Liver (tissue), 8 donors: ENCODE measurements at regions not wholly inside any gene's neighbourhood (a gene's known extent, or its start where the extent isn't known, plus 50 kb on each side); places are given as distances from the start of the nearest gene placed in this dataset.

Source experiments
- DNase-seq: peaks from one replicate; pipeline ENCODE4 v3.0.0-alpha.2; 2017; ENCODE audit warnings: low spot score
- H3K27ac ChIP-seq, 2 donors: one replicate each; pipeline ENCODE4 v1.7.0; 2013; ENCODE audit warnings: inconsistent platforms in 2 of 2, low read length in 2 of 2, control low read depth in 1 of 2, low read depth in 1 of 2, mild to moderate bottlenecking in 1 of 2
- H3K27me3 ChIP-seq, 4 donors: one replicate each; pipeline versions ENCODE4 v1.6.1 to v1.7.0; 2013; ENCODE audit warnings: low read length in 3 of 4, inconsistent platforms in 1 of 4, mild to moderate bottlenecking in 1 of 4, moderate library complexity in 1 of 4; ENCODE audit not compliant: control insufficient read depth in 4 of 4, insufficient read depth in 4 of 4
- H3K36me3 ChIP-seq, 4 donors: one replicate each; pipeline versions ENCODE4 v1.6.1 to v1.7.0; 2013; ENCODE audit warnings: low read length in 3 of 4, mild to moderate bottlenecking in 3 of 4, low read depth in 1 of 4, moderate library complexity in 1 of 4; ENCODE audit not compliant: control insufficient read depth in 4 of 4, insufficient read depth in 3 of 4
- H3K4me1 ChIP-seq, 4 donors: one replicate each; pipeline versions ENCODE4 v1.6.1 to v1.7.0; 2013; ENCODE audit warnings: low read length in 3 of 4, mild to moderate bottlenecking in 3 of 4, moderate library complexity in 1 of 4; ENCODE audit not compliant: control insufficient read depth in 4 of 4, insufficient read depth in 4 of 4
- H3K4me3 ChIP-seq, 3 donors: one replicate each; pipeline versions ENCODE4 v1.6.1 to v1.7.0; 2013; ENCODE audit warnings: low read length in 3 of 3, control low read depth in 1 of 3, low read depth in 1 of 3, mild to moderate bottlenecking in 1 of 3
- H3K9ac ChIP-seq, 2 donors: one replicate each; pipeline ENCODE4 v1.7.0; 2013; ENCODE audit warnings: low read length in 2 of 2, mild to moderate bottlenecking in 2 of 2, moderate library complexity in 2 of 2, control low read depth in 1 of 2, low read depth in 1 of 2
- H3K9me3 ChIP-seq, 4 donors: one replicate each; pipeline versions ENCODE4 v1.6.1 to v1.7.0; 2013; ENCODE audit warnings: low read length in 3 of 4; ENCODE audit not compliant: control insufficient read depth in 4 of 4
- FOXA1 ChIP-seq: IDR thresholded peaks from 2 replicates; pipeline ENCODE4 v1.6.1; 2016; ENCODE audit warnings: antibody characterized with exemption
- FOXA2 ChIP-seq: IDR thresholded peaks from 2 replicates; pipeline ENCODE4 v1.6.1; 2016; ENCODE audit warnings: antibody characterized with exemption
- GABPA ChIP-seq, 2 donors: IDR thresholded peaks in 1 of 2; conservative IDR thresholded peaks in 1 of 2; 2 replicates each; pipeline ENCODE4 v1.6.1; 2016; ENCODE audit warnings: antibody characterized with exemption in 2 of 2, mild to moderate bottlenecking in 1 of 2, moderate library complexity in 1 of 2
- HNF4A ChIP-seq, 2 donors: conservative IDR thresholded peaks; 2 replicates each; pipeline ENCODE4 v1.6.1; 2016; ENCODE audit warnings: antibody characterized with exemption in 2 of 2, mild to moderate bottlenecking in 2 of 2
- HNF4G ChIP-seq: IDR thresholded peaks from 2 replicates; pipeline ENCODE4 v1.6.1; 2016; ENCODE audit warnings: antibody characterized with exemption
- JUND ChIP-seq, 2 donors: IDR thresholded peaks; 2 replicates each; pipeline ENCODE4 v1.6.1; 2016; ENCODE audit warnings: antibody characterized with exemption in 2 of 2
- NR2F2 ChIP-seq: IDR thresholded peaks from 2 replicates; pipeline ENCODE4 v1.6.1; 2016; ENCODE audit warnings: antibody characterized with exemption
- RAD21 ChIP-seq, 2 donors: IDR thresholded peaks; 2 replicates each; pipeline ENCODE4 v1.6.1; 2016; ENCODE audit warnings: antibody characterized with exemption in 2 of 2, mild to moderate bottlenecking in 2 of 2
- SP1 ChIP-seq: IDR thresholded peaks from 2 replicates; pipeline ENCODE4 v1.6.1; 2018; ENCODE audit warnings: antibody characterized with exemption, mild to moderate bottlenecking
- TAF1 ChIP-seq: conservative IDR thresholded peaks from 2 replicates; pipeline ENCODE4 v1.6.1; 2016; ENCODE audit warnings: antibody characterized with exemption, mild to moderate bottlenecking
- YY1 ChIP-seq: IDR thresholded peaks from 2 replicates; pipeline ENCODE4 v1.6.1; 2016; ENCODE audit warnings: antibody characterized with exemption, mild to moderate bottlenecking
- WGBS: extraction: QIAGEN DNeasy Blood & Tissue Kit; methylation state at CpG from one replicate; pipeline ENCODE4 v1.1.7; 2013; 5-methylcytosine and 5-hydroxymethylcytosine counted together
- TF ChIP-seq, protein P1 (sequence below): fragments of 150-350 bp; IDR thresholded peaks from 2 replicates; pipeline ENCODE4 v1.5.1; 2017; ENCODE audit warnings: improper control_type of control experiment, low read depth, low read length; ENCODE audit not compliant: missing input control
- TF ChIP-seq, protein P2 (sequence below): IDR thresholded peaks from 2 replicates; pipeline ENCODE4 v1.6.1; 2016; ENCODE audit warnings: antibody characterized with exemption, mild to moderate bottlenecking
- TF ChIP-seq, protein P3 (sequence below): IDR thresholded peaks from 2 replicates; pipeline ENCODE4 v1.6.1; 2016; ENCODE audit warnings: antibody characterized with exemption
- TF ChIP-seq, protein P4 (sequence below): IDR thresholded peaks from 2 replicates; pipeline ENCODE4 v1.6.1; 2016; ENCODE audit warnings: antibody characterized with exemption
- TF ChIP-seq, protein P5 (sequence below): IDR thresholded peaks from 2 replicates; pipeline ENCODE4 v1.6.1; 2016; ENCODE audit warnings: antibody characterized with exemption
- donor health status: healthy.
- donor health status: healthy.
- donor health status: healthy.
- donor health status: healthy.
- donor health status: healthy.

DNA sequence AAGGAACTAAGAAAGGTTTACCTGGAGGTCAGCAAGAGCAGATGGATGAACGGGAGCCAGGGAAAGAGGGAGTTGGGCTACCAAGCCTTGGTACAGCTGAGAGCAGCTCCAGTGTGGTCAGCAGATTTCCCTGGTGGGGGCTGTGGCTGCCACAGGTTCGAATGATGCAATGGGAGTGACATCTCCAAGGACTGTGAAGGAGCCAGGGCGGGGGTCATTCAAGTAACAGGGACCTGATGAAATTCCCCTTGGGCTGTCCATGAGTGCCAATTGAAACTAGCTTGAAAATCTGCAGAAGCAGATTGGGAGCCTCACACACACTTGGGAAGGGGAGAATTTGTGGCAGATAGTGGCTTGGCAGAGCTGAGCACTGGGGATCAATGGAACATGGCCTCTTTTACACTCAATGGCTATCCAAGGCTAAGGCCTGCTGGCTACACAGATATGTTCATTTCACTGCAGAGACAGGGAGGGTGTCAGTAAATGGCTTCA is 247.0 kb upstream of the ECI2 start:
- no peak for TF ChIP-seq SP1
- no peak for TF ChIP-seq RAD21 (IDR thresholded peaks at IDR 0.05)
- no peak for TF ChIP-seq FOXA2
- no peak for TF ChIP-seq HNF4A (conservative IDR thresholded peaks at IDR 0.05)
- no peak for TF ChIP-seq TAF1
- TF ChIP-seq FOXA1 = no peak
- no peak for TF ChIP-seq GABPA (IDR thresholded peaks at IDR 0.05 in 1 of 2, conservative IDR thresholded peaks at IDR 0.05 in 1 of 2)
- no peak for TF ChIP-seq JUND (IDR thresholded peaks at IDR 0.05)
- no peak for TF ChIP-seq NR2F2
- TF ChIP-seq, protein P1, sequence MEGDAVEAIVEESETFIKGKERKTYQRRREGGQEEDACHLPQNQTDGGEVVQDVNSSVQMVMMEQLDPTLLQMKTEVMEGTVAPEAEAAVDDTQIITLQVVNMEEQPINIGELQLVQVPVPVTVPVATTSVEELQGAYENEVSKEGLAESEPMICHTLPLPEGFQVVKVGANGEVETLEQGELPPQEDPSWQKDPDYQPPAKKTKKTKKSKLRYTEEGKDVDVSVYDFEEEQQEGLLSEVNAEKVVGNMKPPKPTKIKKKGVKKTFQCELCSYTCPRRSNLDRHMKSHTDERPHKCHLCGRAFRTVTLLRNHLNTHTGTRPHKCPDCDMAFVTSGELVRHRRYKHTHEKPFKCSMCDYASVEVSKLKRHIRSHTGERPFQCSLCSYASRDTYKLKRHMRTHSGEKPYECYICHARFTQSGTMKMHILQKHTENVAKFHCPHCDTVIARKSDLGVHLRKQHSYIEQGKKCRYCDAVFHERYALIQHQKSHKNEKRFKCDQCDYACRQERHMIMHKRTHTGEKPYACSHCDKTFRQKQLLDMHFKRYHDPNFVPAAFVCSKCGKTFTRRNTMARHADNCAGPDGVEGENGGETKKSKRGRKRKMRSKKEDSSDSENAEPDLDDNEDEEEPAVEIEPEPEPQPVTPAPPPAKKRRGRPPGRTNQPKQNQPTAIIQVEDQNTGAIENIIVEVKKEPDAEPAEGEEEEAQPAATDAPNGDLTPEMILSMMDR = no peak
- TF ChIP-seq YY1 = no peak
- TF ChIP-seq, protein P2, sequence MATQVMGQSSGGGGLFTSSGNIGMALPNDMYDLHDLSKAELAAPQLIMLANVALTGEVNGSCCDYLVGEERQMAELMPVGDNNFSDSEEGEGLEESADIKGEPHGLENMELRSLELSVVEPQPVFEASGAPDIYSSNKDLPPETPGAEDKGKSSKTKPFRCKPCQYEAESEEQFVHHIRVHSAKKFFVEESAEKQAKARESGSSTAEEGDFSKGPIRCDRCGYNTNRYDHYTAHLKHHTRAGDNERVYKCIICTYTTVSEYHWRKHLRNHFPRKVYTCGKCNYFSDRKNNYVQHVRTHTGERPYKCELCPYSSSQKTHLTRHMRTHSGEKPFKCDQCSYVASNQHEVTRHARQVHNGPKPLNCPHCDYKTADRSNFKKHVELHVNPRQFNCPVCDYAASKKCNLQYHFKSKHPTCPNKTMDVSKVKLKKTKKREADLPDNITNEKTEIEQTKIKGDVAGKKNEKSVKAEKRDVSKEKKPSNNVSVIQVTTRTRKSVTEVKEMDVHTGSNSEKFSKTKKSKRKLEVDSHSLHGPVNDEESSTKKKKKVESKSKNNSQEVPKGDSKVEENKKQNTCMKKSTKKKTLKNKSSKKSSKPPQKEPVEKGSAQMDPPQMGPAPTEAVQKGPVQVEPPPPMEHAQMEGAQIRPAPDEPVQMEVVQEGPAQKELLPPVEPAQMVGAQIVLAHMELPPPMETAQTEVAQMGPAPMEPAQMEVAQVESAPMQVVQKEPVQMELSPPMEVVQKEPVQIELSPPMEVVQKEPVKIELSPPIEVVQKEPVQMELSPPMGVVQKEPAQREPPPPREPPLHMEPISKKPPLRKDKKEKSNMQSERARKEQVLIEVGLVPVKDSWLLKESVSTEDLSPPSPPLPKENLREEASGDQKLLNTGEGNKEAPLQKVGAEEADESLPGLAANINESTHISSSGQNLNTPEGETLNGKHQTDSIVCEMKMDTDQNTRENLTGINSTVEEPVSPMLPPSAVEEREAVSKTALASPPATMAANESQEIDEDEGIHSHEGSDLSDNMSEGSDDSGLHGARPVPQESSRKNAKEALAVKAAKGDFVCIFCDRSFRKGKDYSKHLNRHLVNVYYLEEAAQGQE = no peak
- TF ChIP-seq, protein P3, sequence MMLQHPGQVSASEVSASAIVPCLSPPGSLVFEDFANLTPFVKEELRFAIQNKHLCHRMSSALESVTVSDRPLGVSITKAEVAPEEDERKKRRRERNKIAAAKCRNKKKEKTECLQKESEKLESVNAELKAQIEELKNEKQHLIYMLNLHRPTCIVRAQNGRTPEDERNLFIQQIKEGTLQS = no peak
- TF ChIP-seq, protein P4, sequence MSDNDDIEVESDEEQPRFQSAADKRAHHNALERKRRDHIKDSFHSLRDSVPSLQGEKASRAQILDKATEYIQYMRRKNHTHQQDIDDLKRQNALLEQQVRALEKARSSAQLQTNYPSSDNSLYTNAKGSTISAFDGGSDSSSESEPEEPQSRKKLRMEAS = no peak
- TF ChIP-seq HNF4G = no peak
- TF ChIP-seq, protein P5, sequence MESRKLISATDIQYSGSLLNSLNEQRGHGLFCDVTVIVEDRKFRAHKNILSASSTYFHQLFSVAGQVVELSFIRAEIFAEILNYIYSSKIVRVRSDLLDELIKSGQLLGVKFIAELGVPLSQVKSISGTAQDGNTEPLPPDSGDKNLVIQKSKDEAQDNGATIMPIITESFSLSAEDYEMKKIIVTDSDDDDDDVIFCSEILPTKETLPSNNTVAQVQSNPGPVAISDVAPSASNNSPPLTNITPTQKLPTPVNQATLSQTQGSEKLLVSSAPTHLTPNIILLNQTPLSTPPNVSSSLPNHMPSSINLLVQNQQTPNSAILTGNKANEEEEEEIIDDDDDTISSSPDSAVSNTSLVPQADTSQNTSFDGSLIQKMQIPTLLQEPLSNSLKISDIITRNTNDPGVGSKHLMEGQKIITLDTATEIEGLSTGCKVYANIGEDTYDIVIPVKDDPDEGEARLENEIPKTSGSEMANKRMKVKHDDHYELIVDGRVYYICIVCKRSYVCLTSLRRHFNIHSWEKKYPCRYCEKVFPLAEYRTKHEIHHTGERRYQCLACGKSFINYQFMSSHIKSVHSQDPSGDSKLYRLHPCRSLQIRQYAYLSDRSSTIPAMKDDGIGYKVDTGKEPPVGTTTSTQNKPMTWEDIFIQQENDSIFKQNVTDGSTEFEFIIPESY = no peak
- peaks cover 1 to 23% (median 8%) of the 10 kb centered on the region in 4 donors for H3K9me3 ChIP-seq
- DNase-seq = no peak
- 75% methylated on average over 3 of the region's 3 CpGs for WGBS
- H3K4me1 ChIP-seq = no peaks in the 10 kb centered on the region
- H3K9ac ChIP-seq = no peak overlapping the region
- H3K27me3 ChIP-seq = peaks cover 0 to 5% (median 0%) of the 10 kb centered on the region in 4 donors
- no peak overlapping the region for H3K27ac ChIP-seq
- no peaks in the 10 kb centered on the region for H3K36me3 ChIP-seq
- no peak overlapping the region for H3K4me3 ChIP-seq

DNA sequence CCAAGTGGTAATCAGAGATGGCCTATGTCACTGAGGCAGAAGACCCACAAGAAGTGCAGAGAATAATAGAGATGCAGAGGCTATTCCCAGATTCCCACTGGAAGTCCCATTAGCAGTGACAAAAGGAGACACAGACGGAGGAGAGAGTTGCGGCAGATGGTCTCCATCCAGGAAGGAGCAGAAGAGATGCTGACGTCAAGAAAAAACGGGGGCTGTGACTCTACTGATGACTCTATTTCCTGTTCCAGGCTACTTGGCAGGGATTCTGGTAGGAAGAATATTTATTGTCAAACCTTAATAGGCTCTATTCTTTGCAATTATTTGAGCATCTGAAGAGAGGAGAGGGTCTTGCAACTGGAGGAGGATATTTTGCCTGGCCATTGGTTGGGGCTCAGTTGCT is 246.0 kb upstream of the ECI2 start:
- Histone ChIP-seq H3K27me3 (peaks cover 0 to 5% (median 0%) of the 10 kb centered on the region in 4 donors), H3K4me1 (no peaks in the 10 kb centered on the region), H3K36me3 (no peaks in the 10 kb centered on the region), H3K4me3 (no peak overlapping the region), H3K27ac (peak overlapping the region; percentile 54 to 64), H3K9ac (no peak overlapping the region), H3K9me3 (peaks cover 1 to 23% (median 8%) of the 10 kb centered on the region in 4 donors)
- no peak for DNase-seq
- TF ChIP-seq FOXA2 = no peak
- TF ChIP-seq RAD21 (IDR thresholded peaks at IDR 0.05) = no peak
- peak in 1 of 2 donors; percentile 53 for TF ChIP-seq GABPA (IDR thresholded peaks at IDR 0.05 in 1 of 2, conservative IDR thresholded peaks at IDR 0.05 in 1 of 2)
- TF ChIP-seq, protein P4 = no peak
- 65% methylated on average over 4 of the region's 4 CpGs for WGBS
